HL-60 (cell line): ENCODE measurements at regions not wholly inside any gene's neighbourhood (a gene's known extent, or its start where the extent isn't known, plus 50 kb on each side); places are given as distances from the start of the nearest gene placed in this dataset.
"Not testable (repeated sequence)": the region's sequence is repeated elsewhere in the genome, so short reads cannot be mapped to it uniquely, and the experiment has no call there.

Experiments
- CTCF ChIP-seq: IDR thresholded peaks from one replicate; pipeline ENCODE4 v1.5.1; 2011; ENCODE audit warnings: low read length, control low read depth, inconsistent platforms; ENCODE audit not compliant: insufficient read depth
- GABPA ChIP-seq: IDR thresholded peaks from 2 replicates; pipeline ENCODE4 v1.6.1; 2012; ENCODE audit warnings: low read depth
- POLR2AphosphoS5 ChIP-seq: IDR thresholded peaks from 2 replicates; pipeline ENCODE4 v1.6.1; 2012; ENCODE audit warnings: low read depth

GRCh38 chr1:146731981-146732680 is 206.0 kb upstream of the NBPF12 start:
- TF ChIP-seq CTCF, POLR2AphosphoS5, GABPA: not testable (repeated sequence)
